ENCODE measurements at regions not wholly inside any gene's neighbourhood (a gene's known extent, or its start where the extent isn't known, plus 50 kb on each side); places are given as distances from the start of the nearest gene placed in this dataset.

GRCh38 chr5:82753374-82753773, 323.8 kb downstream of the TMEM167A start:
- Histone ChIP-seq H3K9ac (replicated peaks in 1 of 4; ENCODE audit: extremely low read depth in 1 of 4, low read depth in 3 of 4, low read length in 3 of 4) (no peak overlapping the region), H2BK5ac (ENCODE audit: low read depth, low read length) (no peak overlapping the region), H2BK15ac (ENCODE audit: low read length) (no peak overlapping the region), H4K91ac (replicated peaks; ENCODE audit: insufficient read length, low read length) (no peak overlapping the region), H2BK120ac (replicated peaks; ENCODE audit: low read depth, low read length) (no peak overlapping the region), H3K56ac (replicated peaks; ENCODE audit: insufficient read length, low read depth, low read length) (no peak overlapping the region), H2BK20ac (ENCODE audit: low read length) (no peak overlapping the region), H4K5ac (ENCODE audit: insufficient read length, low read depth, low read length) (no peak overlapping the region), H3K27ac (ENCODE audit: low read depth, low read length) (no peak overlapping the region), H4K20me1 (replicated peaks in 1 of 2; ENCODE audit: control insufficient read depth in 1 of 2, insufficient read depth in 2 of 2, low read length in 2 of 2) (no peaks in the 10 kb centered on the region), H3K36me3 (ENCODE audit: control insufficient read depth in 2 of 4, insufficient read depth in 4 of 4, low read length in 3 of 4) (no peaks in the 10 kb centered on the region), H2BK12ac (ENCODE audit: low read depth, low read length) (no peak overlapping the region), H3K23ac (ENCODE audit: insufficient read length) (no peak overlapping the region), H2AK5ac (ENCODE audit: low read depth, low read length) (no peak overlapping the region), H3K4me2 (ENCODE audit: insufficient read depth in 1 of 2, low read depth in 2 of 2, low read length in 2 of 2) (no peak overlapping the region), H3K4me1 (replicated peaks in 1 of 4; ENCODE audit: control insufficient read depth in 3 of 4, insufficient read depth in 4 of 4, low read length in 3 of 4) (no peaks in the 10 kb centered on the region), H3K23me2 (ENCODE audit: low read depth, low read length) (no peaks in the 10 kb centered on the region; the same call in 1 of the 2 replicates), H3K14ac (ENCODE audit: insufficient read length) (no peak overlapping the region), H4K8ac (ENCODE audit: extremely low read depth, insufficient read depth, low read length) (no peak overlapping the region), H3K18ac (ENCODE audit: extremely low read depth, low read length) (no peak overlapping the region), H3K79me1 (ENCODE audit: low read depth, low read length) (no peaks in the 10 kb centered on the region), H3K4ac (replicated peaks; ENCODE audit: insufficient read length, low read depth, low read length) (no peak overlapping the region), H3K4me3 (ENCODE audit: extremely low read depth in 1 of 4, insufficient read depth in 2 of 4, low read depth in 3 of 4, low read length in 4 of 4) (no peak overlapping the region), H3K79me2 (ENCODE audit: control insufficient read depth in 1 of 2, insufficient read depth in 2 of 2, low read length in 2 of 2) (no peaks in the 10 kb centered on the region), H2AFZ (ENCODE audit: low read length) (no peak overlapping the region), H3K27me3 (replicated peaks in 1 of 4; ENCODE audit: control insufficient read depth in 3 of 4, extremely low read depth in 1 of 4, insufficient read depth in 3 of 4, low read length in 3 of 4) (no peaks in the 10 kb centered on the region), H3K9me3 (ENCODE audit: insufficient read depth in 2 of 2, low read depth in 1 of 2, low read length in 1 of 2) (0 out of 4 replicates have a peak, but pooled peaks cover 0 to 3% of the 10 kb centered on the region in 2 experiments)
- TF ChIP-seq GTF2F1 (IDR thresholded peaks at IDR 0.05; ENCODE audit: borderline replicate concordance, low read depth, low read length) = no peak
- TF ChIP-seq SAP30 (IDR thresholded peaks at IDR 0.05; ENCODE audit: insufficient read depth, insufficient replicate concordance, low read length) = no peak
- TF ChIP-seq ASH2L (IDR thresholded peaks at IDR 0.05; ENCODE audit: low read length) = no peak
- TF ChIP-seq RBBP5 (IDR thresholded peaks at IDR 0.05; ENCODE audit: borderline replicate concordance, low read depth, low read length) = no peak
- TF ChIP-seq POLR2AphosphoS5 (IDR thresholded peaks at IDR 0.05; ENCODE audit: low read depth, low read length) = no peak
- TF ChIP-seq SIX5 (IDR thresholded peaks at IDR 0.05; ENCODE audit: low read depth, low read length) = no peak
- TF ChIP-seq CBX5 (IDR thresholded peaks at IDR 0.05; ENCODE audit: low read depth, low read length) = no peak
- TF ChIP-seq POLR2A (IDR thresholded peaks at IDR 0.05; ENCODE audit: control extremely low read depth in 1 of 2, low read depth in 2 of 2, low read length in 2 of 2) = no peak
- TF ChIP-seq KDM4A (IDR thresholded peaks at IDR 0.05; ENCODE audit: low read depth, low read length, severe bottlenecking) = no peak
- DNase-seq (ENCODE audit: low read depth in 1 of 2, low spot score in 2 of 2) (no peak), FAIRE-seq (no peak)
- POLR2A ChIA-PET (ENCODE audit: partially characterized antibody) = no interaction called here
- CTCF ChIA-PET (ENCODE audit: partially characterized antibody) = no interaction called here
- WGBS, 2 experiments (ENCODE audit: extremely low coverage in 1 of 2, insufficient coverage in 1 of 2, insufficient read length in 1 of 2, insufficient replicate concordance in 2 of 2, low coverage in 1 of 2, low lambda C conversion rate in 2 of 2, missing lambda C conversion rate in 1 of 2) = 100% methylated on average over 1 of the region's 1 CpG; no CpG with 5 or more reads in 1 of the 2 experiments

All from H1 (cell line).